ENCODE measurements at regions not wholly inside any gene's neighbourhood (a gene's known extent, or its start where the extent isn't known, plus 50 kb on each side); places are given as distances from the start of the nearest gene placed in this dataset.
A peak's percentile ranks its signal among the peaks of the same experiment; 100 is the strongest.

- TF ChIP-seq CTCF (conservative IDR thresholded peaks at IDR 0.05; ENCODE audit: low read depth in 2 of 2) = peak; percentile 49 to 55
- TF ChIP-seq, protein P1, sequence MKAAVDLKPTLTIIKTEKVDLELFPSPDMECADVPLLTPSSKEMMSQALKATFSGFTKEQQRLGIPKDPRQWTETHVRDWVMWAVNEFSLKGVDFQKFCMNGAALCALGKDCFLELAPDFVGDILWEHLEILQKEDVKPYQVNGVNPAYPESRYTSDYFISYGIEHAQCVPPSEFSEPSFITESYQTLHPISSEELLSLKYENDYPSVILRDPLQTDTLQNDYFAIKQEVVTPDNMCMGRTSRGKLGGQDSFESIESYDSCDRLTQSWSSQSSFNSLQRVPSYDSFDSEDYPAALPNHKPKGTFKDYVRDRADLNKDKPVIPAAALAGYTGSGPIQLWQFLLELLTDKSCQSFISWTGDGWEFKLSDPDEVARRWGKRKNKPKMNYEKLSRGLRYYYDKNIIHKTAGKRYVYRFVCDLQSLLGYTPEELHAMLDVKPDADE (IDR thresholded peaks at IDR 0.05) = no peak
- TF ChIP-seq EZH2 (IDR thresholded peaks at IDR 0.05; ENCODE audit: low read depth, unreplicated experiment) = no peak
- no peak for TF ChIP-seq STAT1 (IDR thresholded peaks at IDR 0.05; ENCODE audit: unreplicated experiment)
- no peak for TF ChIP-seq POLR2AphosphoS5 (IDR thresholded peaks at IDR 0.05; ENCODE audit: low read depth)
- TF ChIP-seq REST (IDR thresholded peaks at IDR 0.05; ENCODE audit: unreplicated experiment) = no peak
- TF ChIP-seq ZNF331 (CRISPR knock-in tag; IDR thresholded peaks at IDR 0.05; ENCODE audit: low read depth) = no peak
- TF ChIP-seq CREB1 (CRISPR knock-in tag; IDR thresholded peaks at IDR 0.05; ENCODE audit: low read depth) = no peak
- no peak for TF ChIP-seq EZH2phosphoT487 (IDR thresholded peaks at IDR 0.05; ENCODE audit: unreplicated experiment)
- TF ChIP-seq ZNF462 (CRISPR knock-in tag; IDR thresholded peaks at IDR 0.05) = no peak
- TF ChIP-seq NANOG (IDR thresholded peaks at IDR 0.05; ENCODE audit: borderline replicate concordance) = no peak
- no peak for TF ChIP-seq JUNB (IDR thresholded peaks at IDR 0.05; ENCODE audit: unreplicated experiment)
- no peak for TF ChIP-seq ZNF114 (CRISPR knock-in tag; IDR thresholded peaks at IDR 0.05)
Observed at GRCh38 chr2:147451902-147452515, 392.8 kb upstream of the ACVR2A start.

Measured in GM23338 (cell line).